Kidney (tissue), 13 donors: ENCODE measurements at regions not wholly inside any gene's neighbourhood (a gene's known extent, or its start where the extent isn't known, plus 50 kb on each side); places are given as distances from the start of the nearest gene placed in this dataset.
A peak's percentile ranks its signal among the peaks of the same experiment; 100 is the strongest.

Experiments used
- DNase-seq, 5 donors: peaks; one replicate each; pipeline ENCODE4 v3.0.0-alpha.2; 2013 to 2020
- FAIRE-seq: peaks from 2 replicates; lab custom pipeline; 2012; peaks lifted over from hg19 to GRCh38; lab: Jason Lieb, UNC
- H3K27ac ChIP-seq, 2 donors: one replicate each; pipeline ENCODE4 v1.7.0; 2013; ENCODE audit warnings: low read depth in 2 of 2, low read length in 2 of 2, inconsistent platforms in 1 of 2
- H3K27me3 ChIP-seq: one replicate; pipeline ENCODE4 v1.7.1; 2013; ENCODE audit warnings: low read length, inconsistent platforms; ENCODE audit not compliant: control insufficient read depth, insufficient read depth
- H3K36me3 ChIP-seq, 3 donors: one replicate each; pipeline versions ENCODE4 v1.7.0 to v1.7.1; 2013; ENCODE audit warnings: low read length in 3 of 3, control low read depth in 1 of 3, inconsistent platforms in 1 of 3; ENCODE audit not compliant: insufficient read depth in 3 of 3, control insufficient read depth in 2 of 3
- H3K4me1 ChIP-seq, 3 donors: one replicate each; pipeline versions ENCODE4 v1.7.0 to v1.7.1; 2013; ENCODE audit warnings: low read length in 3 of 3, inconsistent platforms in 1 of 3, low read depth in 1 of 3; ENCODE audit not compliant: control insufficient read depth in 2 of 3, insufficient read depth in 2 of 3
- H3K4me3 ChIP-seq, 3 donors: one replicate each; pipeline versions ENCODE4 v1.7.0 to v1.8.1; 2013; ENCODE audit warnings: low read length in 3 of 3, control low read depth in 1 of 3, inconsistent platforms in 1 of 3
- H3K9ac ChIP-seq, 3 donors: one replicate each; pipeline versions ENCODE4 v1.7.0 to v1.7.1; 2013; ENCODE audit warnings: low read length in 3 of 3, control low read depth in 1 of 3, inconsistent platforms in 1 of 3
- H3K9me3 ChIP-seq, 3 donors: one replicate each; pipeline versions ENCODE4 v1.7.0 to v1.7.1; 2013; ENCODE audit warnings: low read length in 3 of 3, control low read depth in 1 of 3, inconsistent platforms in 1 of 3; ENCODE audit not compliant: control insufficient read depth in 2 of 3, insufficient read depth in 1 of 3
- CTCF ChIP-seq: IDR thresholded peaks from 3 replicates; pipeline ENCODE4 v1.5.1; 2012; ENCODE audit warnings: mild to moderate bottlenecking, moderate library complexity, borderline replicate concordance; ENCODE audit not compliant: insufficient read depth; ENCODE audit errors: extremely low read depth
- intact Hi-C: fragments of 100-400 bp; cut with DNase I; formaldehyde crosslinking; loops from one replicate; pipeline ENCODE4 v1.11.1; 2022
- donor health status: control.
- donor health status: control.
- donor health status: control.
- donor health status: control.
- donor health status: control.
- donor health status: DM: yes; HTN: yes; CAD: no.
- donor health status: Normal renal cell carcinoma (clear cell type).

GRCh38 chr9:26271495-26272122, 593.4 kb upstream of the TUSC1 start:
- H3K36me3 ChIP-seq = no peaks in the 10 kb centered on the region
- intact Hi-C loops = no loop called here
- H3K4me1 ChIP-seq = no peaks in the 10 kb centered on the region
- no peak overlapping the region for H3K27ac ChIP-seq
- TF ChIP-seq CTCF = no peak
- no peak for FAIRE-seq
- DNase-seq = peak in 4 of 5 donors; percentile 37 to 75 (median 50)
- H3K9ac ChIP-seq = no peak overlapping the region
- H3K27me3 ChIP-seq = no peaks in the 10 kb centered on the region
- no peaks in the 10 kb centered on the region for H3K9me3 ChIP-seq
- no peak overlapping the region for H3K4me3 ChIP-seq

GRCh38 chr9:26266146-26266793, 588.0 kb upstream of the TUSC1 start:
- Histone ChIP-seq H3K9me3 (no peaks in the 10 kb centered on the region), H3K4me3 (no peak overlapping the region), H3K27me3 (no peaks in the 10 kb centered on the region), H3K9ac (no peak overlapping the region), H3K4me1 (no peaks in the 10 kb centered on the region), H3K27ac (no peak overlapping the region), H3K36me3 (no peaks in the 10 kb centered on the region)
- no peak for TF ChIP-seq CTCF
- DNase-seq = no peak
- intact Hi-C loops = no loop called here
- FAIRE-seq = no peak

- no peaks in the 10 kb centered on the region for H3K9me3 ChIP-seq
- no peaks in the 10 kb centered on the region for H3K36me3 ChIP-seq
- no peaks in the 10 kb centered on the region for H3K27me3 ChIP-seq
- no peaks in the 10 kb centered on the region for H3K4me1 ChIP-seq
- TF ChIP-seq CTCF = no peak
- H3K4me3 ChIP-seq = no peak overlapping the region
- intact Hi-C loops = no loop called here
- DNase-seq = no peak
- FAIRE-seq = no peak
- H3K9ac ChIP-seq = no peak overlapping the region
- H3K27ac ChIP-seq = no peak overlapping the region
These were observed 586.7 kb upstream of the TUSC1 start for GRCh38 chr9:26264709-26265601.
